NCI-H524 (cell line): ENCODE measurements at regions not wholly inside any gene's neighbourhood (a gene's known extent, or its start where the extent isn't known, plus 50 kb on each side); places are given as distances from the start of the nearest gene placed in this dataset.
"Not testable (repeated sequence)": the region's sequence is repeated elsewhere in the genome, so short reads cannot be mapped to it uniquely, and the experiment has no call there.

ENCODE experiments used
- DNase-seq, 2 experiments: peaks; one replicate each; lab custom pipeline; 2025; lab: John Stamatoyannopoulos, UW

- no peak for DNase-seq
Observed at GRCh38 chr1:163983097-163983496, 575.9 kb upstream of the PBX1 start.

DNA sequence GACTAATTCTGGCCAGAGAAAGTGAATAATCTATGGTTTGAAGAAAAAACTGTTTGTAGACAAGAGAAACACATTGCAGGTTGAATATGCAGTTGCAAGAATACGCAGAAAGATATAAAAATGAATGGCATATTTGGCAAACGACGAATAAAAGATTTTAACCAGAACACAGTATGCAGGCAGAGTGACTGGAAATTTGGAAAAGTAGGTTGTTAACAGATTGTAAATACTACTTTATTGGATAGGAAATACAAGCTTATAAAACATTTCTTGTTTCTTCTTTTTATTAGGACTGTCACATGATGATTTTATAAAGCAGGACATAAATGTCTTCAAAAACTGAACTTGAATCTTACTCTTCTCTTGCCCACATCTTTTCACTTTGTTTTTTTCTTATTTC lies 573.3 kb upstream of the PBX1 start:
- DNase-seq, result no peak

DNA sequence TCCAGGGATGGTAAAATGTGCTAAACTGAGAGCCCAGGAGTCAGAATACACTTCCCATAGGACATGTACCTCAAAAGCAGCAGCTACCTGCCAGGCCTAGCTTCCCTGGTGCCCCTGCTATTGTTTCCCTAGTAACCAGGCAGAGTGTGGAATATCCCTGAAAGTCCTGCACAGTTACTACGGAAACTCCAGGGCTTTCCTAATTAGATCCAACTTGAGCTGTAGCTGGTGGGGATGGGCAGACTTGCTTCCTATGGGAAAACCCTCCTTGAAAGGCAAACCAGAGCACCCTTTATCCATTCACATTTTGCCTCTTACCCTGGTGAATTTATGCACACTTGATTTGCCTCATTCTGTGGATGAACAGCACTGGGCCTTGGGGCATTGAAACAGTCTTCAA lies 559.9 kb upstream of the PBX1 start:
- peak in 1 of 2 experiments; percentile 32 for DNase-seq

DNA sequence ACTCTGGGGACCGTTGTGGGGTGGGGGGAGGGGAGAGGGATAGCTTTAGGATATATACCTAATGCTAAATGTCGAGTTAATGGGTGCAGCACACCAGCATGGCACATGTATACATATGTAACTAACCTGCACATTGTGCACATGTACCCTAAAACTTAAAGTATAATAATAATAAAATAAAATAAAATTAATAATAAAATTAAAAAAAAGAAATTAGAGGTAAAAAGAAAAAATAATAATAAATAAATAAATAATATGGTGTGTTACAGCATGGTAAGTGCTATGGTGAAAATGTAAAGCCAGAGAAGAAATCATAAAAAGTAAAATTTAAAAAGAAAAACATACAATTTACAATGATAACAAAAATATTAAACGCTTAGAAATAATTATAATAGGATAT lies 552.8 kb upstream of the PBX1 start:
- DNase-seq, result not testable (repeated sequence)

- DNase-seq, result no peak
Observed at GRCh38 chr1:164006621-164007020, 552.4 kb upstream of the PBX1 start.

GRCh38 chr1:164017239-164017638 lies 541.7 kb upstream of the PBX1 start:
- DNase-seq, result no peak

- no peak for DNase-seq
Observed at GRCh38 chr1:164020391-164020790, 538.6 kb upstream of the PBX1 start.

DNA sequence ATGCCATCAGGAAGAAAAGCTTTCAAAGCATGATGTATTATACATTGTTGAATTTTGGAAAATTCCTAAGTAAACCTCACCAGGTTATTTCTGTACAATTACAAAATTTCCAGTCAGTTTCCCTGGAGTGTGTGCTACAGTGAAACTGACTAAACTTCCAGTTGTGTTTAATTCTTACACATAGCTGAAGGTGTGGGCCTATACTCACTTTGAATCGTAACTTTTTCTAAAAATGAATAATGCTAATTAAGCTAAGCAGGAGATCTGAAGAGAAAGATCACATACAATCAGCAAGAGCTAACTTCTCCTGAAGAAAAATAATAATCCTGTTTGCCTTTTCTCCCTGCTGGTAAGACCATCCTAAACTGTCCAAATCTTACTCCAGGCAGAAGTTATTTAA lies 537.2 kb upstream of the PBX1 start:
- DNase-seq, result no peak

- DNase-seq, result no peak
Observed at GRCh38 chr1:164033782-164034181, 525.2 kb upstream of the PBX1 start.

DNA sequence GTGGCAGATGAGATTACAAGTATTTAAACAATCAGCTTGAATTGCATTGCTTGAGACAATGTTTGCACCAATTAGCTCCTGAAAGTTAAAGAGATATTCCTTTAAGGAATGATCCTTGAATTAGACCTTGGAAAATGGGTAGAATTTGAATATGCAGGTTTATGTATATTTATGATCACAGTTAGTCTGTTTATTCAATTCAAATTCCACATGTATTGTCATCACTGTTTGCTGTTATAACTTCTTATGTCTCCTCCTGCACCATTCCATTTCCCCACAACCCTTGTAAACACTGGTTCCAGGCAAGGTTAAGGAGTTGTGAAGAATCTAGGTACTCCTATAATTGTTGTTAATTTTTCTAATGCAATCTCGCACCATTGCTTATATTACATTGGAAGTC lies 518.2 kb upstream of the PBX1 start:
- DNase-seq, result no peak

GRCh38 chr1:164051782-164052181 lies 507.2 kb upstream of the PBX1 start:
- no peak for DNase-seq

GRCh38 chr1:164054331-164054730 lies 504.7 kb upstream of the PBX1 start:
- DNase-seq, result peak in 1 of 2 experiments; percentile 37

- DNase-seq, result no peak
Observed at GRCh38 chr1:164058198-164058597, 500.8 kb upstream of the PBX1 start.

DNA sequence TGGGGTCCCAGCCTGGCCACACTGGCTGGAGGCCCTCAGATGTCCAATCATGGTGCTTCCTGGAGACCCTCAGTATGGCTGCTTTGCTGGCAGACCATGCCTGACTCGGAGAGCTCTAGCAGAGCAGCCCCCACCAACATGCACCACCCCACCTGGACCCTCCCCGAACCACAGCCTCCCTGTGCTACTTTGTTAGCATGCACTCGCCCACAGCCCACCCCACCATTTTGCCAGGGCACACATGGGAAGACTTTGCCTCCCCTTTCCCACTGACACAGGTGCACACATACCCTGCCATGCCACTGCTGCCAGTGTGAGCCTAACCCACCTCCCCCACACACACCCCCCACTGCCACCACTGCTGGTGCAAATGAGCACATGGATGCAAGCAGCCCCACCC lies 497.5 kb upstream of the PBX1 start:
- DNase-seq, result no peak

GRCh38 chr1:164064501-164064900 lies 494.5 kb upstream of the PBX1 start:
- no peak for DNase-seq

- no peak for DNase-seq
Observed at GRCh38 chr1:164071288-164071687, 487.7 kb upstream of the PBX1 start.

DNA sequence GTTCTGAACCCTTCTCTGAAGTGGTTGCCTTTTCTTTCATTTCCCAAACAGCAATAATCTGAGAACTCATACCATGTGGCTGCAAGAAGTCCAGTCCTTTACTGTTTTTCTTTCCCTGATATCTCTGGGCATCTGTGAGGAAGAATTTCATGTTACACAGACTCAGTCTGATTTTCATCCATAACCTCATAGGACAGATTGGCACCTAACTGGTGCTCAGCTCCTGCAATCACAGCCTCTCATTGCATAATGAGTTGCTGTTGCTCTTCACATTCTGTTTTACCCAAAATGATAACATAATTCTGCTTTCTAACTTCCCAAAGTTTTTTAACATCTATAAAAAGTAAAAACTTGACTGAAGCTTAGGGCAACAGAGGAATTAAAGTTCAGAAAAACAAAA lies 472.2 kb upstream of the PBX1 start:
- no peak for DNase-seq

GRCh38 chr1:164087906-164088453 lies 471.0 kb upstream of the PBX1 start:
- DNase-seq, result no peak

- DNase-seq, result no peak
Observed at GRCh38 chr1:164092603-164093353, 466.2 kb upstream of the PBX1 start.

GRCh38 chr1:164093543-164093942 lies 465.4 kb upstream of the PBX1 start:
- DNase-seq, result no peak

- DNase-seq, result no peak
Observed at GRCh38 chr1:164101802-164102201, 457.2 kb upstream of the PBX1 start.

DNA sequence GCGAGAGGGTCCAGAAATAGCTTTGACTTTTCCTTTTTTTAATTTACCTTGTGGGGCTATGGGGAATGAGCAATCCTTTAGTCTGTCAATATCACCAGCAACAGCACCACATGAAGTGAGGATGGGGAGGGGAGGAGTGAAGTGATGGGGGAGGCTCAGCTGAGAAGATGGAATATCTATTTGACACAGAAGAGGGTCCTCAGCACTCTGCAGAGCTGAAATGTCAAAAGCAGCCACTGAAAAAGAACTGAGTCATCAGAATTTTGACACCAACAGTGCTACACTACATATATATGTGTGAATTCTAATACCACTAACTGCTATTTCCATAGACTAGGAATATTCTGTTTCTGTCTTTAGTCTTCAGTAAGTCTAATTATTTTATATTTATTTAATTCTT lies 427.0 kb upstream of the PBX1 start:
- DNase-seq, result no peak

DNA sequence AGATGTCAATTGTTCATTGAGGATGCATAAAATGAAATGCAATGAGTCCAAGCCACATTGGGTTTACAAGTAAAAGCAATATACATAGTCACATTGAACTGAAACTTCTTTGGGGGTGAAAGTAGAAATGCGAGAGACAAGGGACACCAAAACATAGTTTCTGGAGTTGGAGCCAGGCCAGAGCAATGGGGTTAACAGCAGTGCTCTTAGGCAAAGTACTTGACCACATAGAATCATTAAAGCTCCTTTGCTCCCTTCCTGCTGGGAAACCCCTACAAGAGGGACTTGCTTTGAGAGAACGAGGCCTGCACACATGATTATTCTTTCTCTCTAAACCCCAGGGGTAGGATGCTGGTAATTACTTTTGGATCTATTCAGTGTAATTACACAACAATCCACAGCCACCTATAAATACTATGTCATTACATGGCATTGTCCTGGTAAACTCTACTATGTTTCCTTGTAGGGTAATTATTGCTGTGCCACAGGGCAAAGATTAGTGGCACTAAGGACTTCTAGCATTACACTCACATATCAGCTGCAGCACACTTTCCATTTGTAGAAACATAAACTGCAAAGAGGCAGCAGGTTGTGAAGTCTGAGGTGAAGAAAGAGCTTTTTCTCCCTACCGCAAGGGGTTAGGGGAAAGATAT lies 421.6 kb upstream of the PBX1 start:
- DNase-seq, result no peak

GRCh38 chr1:164141797-164142196 lies 417.2 kb upstream of the PBX1 start:
- no peak for DNase-seq
